Neutrophil (primary cell): ENCODE measurements at regions not wholly inside any gene's neighbourhood (a gene's known extent, or its start where the extent isn't known, plus 50 kb on each side); places are given as distances from the start of the nearest gene placed in this dataset.
"Not testable (repeated sequence)": the region's sequence is repeated elsewhere in the genome, so short reads cannot be mapped to it uniquely, and the experiment has no call there.

Experiments
- H3K27ac ChIP-seq: fragments of 200-600 bp; sonication (generic); 2 replicates; pipeline ENCODE4 v1.5.1; 2016; ENCODE audit warnings: mild to moderate bottlenecking, moderate library complexity
- H3K27me3 ChIP-seq: fragments of 200-600 bp; sonication (generic); 2 replicates; pipeline ENCODE4 v1.6.0; 2016; ENCODE audit warnings: mild to moderate bottlenecking
- H3K36me3 ChIP-seq: fragments of 200-600 bp; sonication (generic); 2 replicates; pipeline ENCODE4 v1.5.1; 2017
- H3K4me1 ChIP-seq, 2 experiments: fragments of 200-600 bp in 1 of 2; sonication (generic) in 1 of 2; 1 replicate in 1 of 2; 2 replicates in 1 of 2; pipeline versions ENCODE4 v1.5.1 to v1.6.1; 2013 to 2016; ENCODE audit warnings: low read depth in 1 of 2, low read length in 1 of 2, mild to moderate bottlenecking in 1 of 2, moderate library complexity in 1 of 2; ENCODE audit not compliant: control insufficient read depth in 1 of 2, insufficient read depth in 1 of 2
- H3K4me3 ChIP-seq, 2 experiments: fragments of 200-600 bp in 1 of 2; sonication (generic) in 1 of 2; 1 replicate in 1 of 2; 2 replicates in 1 of 2; pipeline ENCODE4 v1.5.1; 2013 to 2016; ENCODE audit warnings: low read depth in 1 of 2, low read length in 1 of 2, mild to moderate bottlenecking in 1 of 2, moderate library complexity in 1 of 2
- H3K9me3 ChIP-seq: fragments of 200-600 bp; sonication (generic); 2 replicates; pipeline ENCODE4 v1.5.1; 2016
- TF ChIP-seq, protein P1 (sequence below): fragments of 200-600 bp; sonication (generic); IDR thresholded peaks from 2 replicates; pipeline ENCODE4 v1.5.1; 2016; ENCODE audit warnings: antibody characterized with exemption

DNA sequence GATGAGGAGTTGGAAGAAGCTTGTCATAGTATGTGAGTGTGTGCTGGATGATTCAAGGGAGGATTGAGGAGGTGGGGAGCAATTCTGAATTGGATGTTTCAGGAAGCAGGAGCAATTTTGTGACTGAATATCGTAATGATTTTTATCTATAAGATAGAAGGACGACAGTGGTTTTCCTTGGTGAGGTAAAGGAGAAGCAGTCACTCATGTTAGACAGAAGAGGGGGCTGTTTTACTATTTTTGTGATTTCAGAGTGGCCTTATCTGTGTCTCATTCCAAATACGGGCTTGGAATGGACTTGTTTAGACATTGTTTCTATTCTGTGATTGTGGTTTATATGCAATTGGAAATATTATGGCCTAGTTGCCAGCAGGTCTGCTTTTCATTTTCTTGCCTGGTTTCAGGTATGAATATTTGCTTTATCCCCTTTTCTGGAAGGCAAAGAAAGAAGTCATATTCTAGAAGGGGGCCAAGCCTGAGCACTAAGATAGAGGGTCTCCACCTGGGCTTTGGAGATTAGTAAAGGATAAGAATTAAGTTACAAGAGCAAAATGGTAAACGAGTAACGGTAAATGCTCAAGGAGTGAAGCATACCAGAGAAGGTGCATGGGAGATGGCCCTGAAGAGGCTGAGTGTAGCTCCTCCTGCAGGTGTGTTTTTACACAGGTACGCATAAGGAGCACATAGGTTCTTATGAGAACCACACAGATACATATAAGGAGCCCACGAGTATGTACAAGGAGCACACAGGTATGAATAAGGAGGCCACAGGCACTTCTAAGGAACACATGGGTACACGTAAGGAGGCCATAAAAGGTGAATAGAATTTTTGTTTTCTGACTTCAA, 124.6 kb upstream of the KCNAB1 start:
- Histone ChIP-seq H3K4me3 (no peak overlapping the region), H3K9me3 (no peaks in the 10 kb centered on the region), H3K27ac (no peak overlapping the region), H3K4me1 (no peaks in the 10 kb centered on the region), H3K36me3 (no peaks in the 10 kb centered on the region), H3K27me3 (no peaks in the 10 kb centered on the region)
- TF ChIP-seq, protein P1, sequence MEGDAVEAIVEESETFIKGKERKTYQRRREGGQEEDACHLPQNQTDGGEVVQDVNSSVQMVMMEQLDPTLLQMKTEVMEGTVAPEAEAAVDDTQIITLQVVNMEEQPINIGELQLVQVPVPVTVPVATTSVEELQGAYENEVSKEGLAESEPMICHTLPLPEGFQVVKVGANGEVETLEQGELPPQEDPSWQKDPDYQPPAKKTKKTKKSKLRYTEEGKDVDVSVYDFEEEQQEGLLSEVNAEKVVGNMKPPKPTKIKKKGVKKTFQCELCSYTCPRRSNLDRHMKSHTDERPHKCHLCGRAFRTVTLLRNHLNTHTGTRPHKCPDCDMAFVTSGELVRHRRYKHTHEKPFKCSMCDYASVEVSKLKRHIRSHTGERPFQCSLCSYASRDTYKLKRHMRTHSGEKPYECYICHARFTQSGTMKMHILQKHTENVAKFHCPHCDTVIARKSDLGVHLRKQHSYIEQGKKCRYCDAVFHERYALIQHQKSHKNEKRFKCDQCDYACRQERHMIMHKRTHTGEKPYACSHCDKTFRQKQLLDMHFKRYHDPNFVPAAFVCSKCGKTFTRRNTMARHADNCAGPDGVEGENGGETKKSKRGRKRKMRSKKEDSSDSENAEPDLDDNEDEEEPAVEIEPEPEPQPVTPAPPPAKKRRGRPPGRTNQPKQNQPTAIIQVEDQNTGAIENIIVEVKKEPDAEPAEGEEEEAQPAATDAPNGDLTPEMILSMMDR = no peak

DNA sequence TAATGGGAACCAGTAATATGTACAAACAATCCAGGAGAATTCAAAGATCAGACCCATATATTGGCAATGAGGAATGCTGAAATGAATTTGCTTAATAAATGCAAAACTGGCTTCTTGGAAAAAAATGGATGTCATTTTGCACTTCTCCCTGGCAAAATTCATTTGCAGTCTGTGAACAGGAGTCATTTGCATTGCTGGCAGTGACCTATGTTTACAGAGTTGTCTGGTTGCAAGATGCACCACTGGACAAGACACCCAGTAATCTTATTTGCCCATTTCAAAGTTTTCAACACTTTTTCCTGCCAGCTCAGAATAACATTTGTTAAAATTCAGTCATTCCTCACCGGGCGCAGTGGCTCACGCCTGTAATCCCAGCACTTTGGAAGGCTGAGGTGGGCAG, 123.5 kb upstream of the KCNAB1 start:
- TF ChIP-seq, protein P1 = no peak
- H3K9me3 ChIP-seq = no peaks in the 10 kb centered on the region
- no peaks in the 10 kb centered on the region for H3K27me3 ChIP-seq
- no peaks in the 10 kb centered on the region for H3K4me1 ChIP-seq
- H3K4me3 ChIP-seq = no peak overlapping the region
- no peak overlapping the region for H3K27ac ChIP-seq
- no peaks in the 10 kb centered on the region for H3K36me3 ChIP-seq

DNA sequence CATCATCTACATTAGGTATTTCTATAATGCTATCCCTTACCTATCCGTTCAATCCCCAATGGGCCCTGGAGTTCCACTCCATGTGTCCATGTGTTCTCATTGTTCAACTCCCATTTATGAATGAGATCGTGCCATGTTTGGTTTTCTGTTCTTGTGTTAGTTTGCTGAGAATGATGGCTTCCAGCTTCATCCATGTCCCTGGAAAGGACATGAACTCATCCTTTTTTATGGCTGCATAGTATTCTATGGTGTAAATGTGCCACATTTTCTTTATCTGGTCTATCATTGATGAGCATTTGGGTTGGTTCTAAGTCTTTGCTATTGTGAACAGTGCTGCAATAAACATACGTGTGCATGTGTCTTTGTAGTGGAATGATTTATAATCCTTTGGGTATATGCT, 122.2 kb upstream of the KCNAB1 start:
- H3K27ac ChIP-seq, H3K27me3 ChIP-seq, H3K4me1 ChIP-seq, H3K36me3 ChIP-seq, H3K4me3 ChIP-seq, H3K9me3 ChIP-seq: not testable (repeated sequence)

GRCh38 chr3:156005736-156006135, 114.6 kb upstream of the KCNAB1 start:
- H3K27me3 ChIP-seq = no peaks in the 10 kb centered on the region
- H3K4me1 ChIP-seq = no peaks in the 10 kb centered on the region
- TF ChIP-seq, protein P1 = no peak
- H3K9me3 ChIP-seq = no peaks in the 10 kb centered on the region
- no peak overlapping the region for H3K4me3 ChIP-seq
- no peak overlapping the region for H3K27ac ChIP-seq
- no peaks in the 10 kb centered on the region for H3K36me3 ChIP-seq

- Histone ChIP-seq H3K9me3 (no peaks in the 10 kb centered on the region), H3K36me3 (no peaks in the 10 kb centered on the region), H3K4me3 (no peak overlapping the region), H3K27ac (no peak overlapping the region), H3K4me1 (no peaks in the 10 kb centered on the region), H3K27me3 (no peaks in the 10 kb centered on the region)
- TF ChIP-seq, protein P1 = no peak
Observed at GRCh38 chr3:156010829-156011228, 109.5 kb upstream of the KCNAB1 start.

DNA sequence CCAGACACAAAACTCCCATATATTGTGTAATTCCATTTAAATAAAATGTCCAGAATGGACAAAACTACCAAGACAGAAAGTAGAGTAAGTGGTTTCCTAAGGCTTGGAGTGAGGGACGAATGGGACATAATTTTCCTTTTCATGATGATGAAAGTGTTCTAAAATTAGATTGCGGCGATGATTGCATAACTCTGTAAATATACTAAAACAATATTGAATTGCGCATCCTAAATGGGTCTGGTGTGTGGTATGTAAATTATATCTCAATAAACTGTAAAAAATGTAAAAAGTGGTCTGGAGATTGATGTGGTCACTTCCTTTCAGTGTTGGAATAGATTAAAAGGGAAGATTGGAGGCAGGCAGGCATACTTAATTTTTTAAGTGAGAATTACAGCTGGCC, 105.9 kb upstream of the KCNAB1 start:
- Histone ChIP-seq H3K36me3 (no peaks in the 10 kb centered on the region), H3K27me3 (no peaks in the 10 kb centered on the region), H3K4me3 (no peak overlapping the region), H3K9me3 (no peaks in the 10 kb centered on the region), H3K27ac (no peak overlapping the region), H3K4me1 (no peaks in the 10 kb centered on the region)
- TF ChIP-seq, protein P1 = no peak
